ENCODE measurements at regions not wholly inside any gene's neighbourhood (a gene's known extent, or its start where the extent isn't known, plus 50 kb on each side); places are given as distances from the start of the nearest gene placed in this dataset.

GRCh38 chr9:27701587-27701986 is 128.3 kb upstream of the C9orf72 start:
- Histone ChIP-seq H3K27ac (peak overlapping the region; percentile 20), H3K4me1 (no peaks in the 10 kb centered on the region), H3K4me3 (no peak overlapping the region), H3K27me3 (ENCODE audit: low read depth) (no peaks in the 10 kb centered on the region), H3K36me3 (no peaks in the 10 kb centered on the region), H3K9me3 (no peaks in the 10 kb centered on the region)
- TF ChIP-seq CTCF (IDR thresholded peaks at IDR 0.05), result no peak
- ATAC-seq (peak; percentile 69 to 83), DNase-seq (no peak)
- intact Hi-C loops (cut with DNase I), result no loop called here

GRCh38 chr9:27703216-27703980 is 130.1 kb upstream of the C9orf72 start:
- no peaks in the 10 kb centered on the region for H3K4me1 ChIP-seq
- H3K4me3 ChIP-seq, result no peak overlapping the region
- H3K27ac ChIP-seq, result no peak overlapping the region
- ATAC-seq, result no peak
- DNase-seq, result no peak
- TF ChIP-seq CTCF (IDR thresholded peaks at IDR 0.05), result no peak
- no peaks in the 10 kb centered on the region for H3K27me3 ChIP-seq (ENCODE audit: low read depth)
- no peaks in the 10 kb centered on the region for H3K9me3 ChIP-seq
- H3K36me3 ChIP-seq, result no peaks in the 10 kb centered on the region
- intact Hi-C loops (cut with DNase I), result no loop called here

- no peak overlapping the region for H3K4me3 ChIP-seq
- H3K4me1 ChIP-seq, result no peaks in the 10 kb centered on the region
- TF ChIP-seq CTCF (IDR thresholded peaks at IDR 0.05), result no peak
- no peaks in the 10 kb centered on the region for H3K27me3 ChIP-seq (ENCODE audit: low read depth)
- DNase-seq (no peak), ATAC-seq (no peak)
- no peak overlapping the region for H3K27ac ChIP-seq
- intact Hi-C loops (cut with DNase I), result no loop called here
- H3K9me3 ChIP-seq, result no peaks in the 10 kb centered on the region
- no peaks in the 10 kb centered on the region for H3K36me3 ChIP-seq
These were observed 138.0 kb upstream of the C9orf72 start for GRCh38 chr9:27711241-27711640.

DNA sequence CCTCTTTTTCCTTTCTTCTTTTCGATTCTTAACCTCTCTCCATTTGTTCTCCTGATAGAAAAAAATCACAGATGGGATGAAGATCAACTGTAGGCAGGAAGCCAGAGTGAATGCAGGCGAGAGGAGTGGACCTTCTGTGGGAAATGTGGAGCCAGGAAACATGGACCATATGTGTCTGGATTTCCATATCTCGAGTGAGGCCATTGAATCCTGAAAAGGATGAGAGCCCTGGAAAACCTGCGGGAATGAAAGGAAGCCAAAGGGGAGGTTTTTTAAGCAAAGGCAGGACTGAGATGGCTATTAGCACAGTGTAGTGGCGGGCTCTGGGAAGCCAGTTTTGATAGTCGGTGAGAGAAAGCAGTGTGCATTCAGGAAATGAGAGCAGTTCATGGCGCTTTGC is 139.5 kb upstream of the C9orf72 start:
- TF ChIP-seq CTCF (IDR thresholded peaks at IDR 0.05), result no peak
- H3K27me3 ChIP-seq (ENCODE audit: low read depth), result no peaks in the 10 kb centered on the region
- no peaks in the 10 kb centered on the region for H3K4me1 ChIP-seq
- no peaks in the 10 kb centered on the region for H3K36me3 ChIP-seq
- H3K9me3 ChIP-seq, result no peaks in the 10 kb centered on the region
- no peak for DNase-seq
- H3K4me3 ChIP-seq, result no peak overlapping the region
- no peak for ATAC-seq
- no peak overlapping the region for H3K27ac ChIP-seq
- intact Hi-C loops (cut with DNase I), result no loop called here

DNA sequence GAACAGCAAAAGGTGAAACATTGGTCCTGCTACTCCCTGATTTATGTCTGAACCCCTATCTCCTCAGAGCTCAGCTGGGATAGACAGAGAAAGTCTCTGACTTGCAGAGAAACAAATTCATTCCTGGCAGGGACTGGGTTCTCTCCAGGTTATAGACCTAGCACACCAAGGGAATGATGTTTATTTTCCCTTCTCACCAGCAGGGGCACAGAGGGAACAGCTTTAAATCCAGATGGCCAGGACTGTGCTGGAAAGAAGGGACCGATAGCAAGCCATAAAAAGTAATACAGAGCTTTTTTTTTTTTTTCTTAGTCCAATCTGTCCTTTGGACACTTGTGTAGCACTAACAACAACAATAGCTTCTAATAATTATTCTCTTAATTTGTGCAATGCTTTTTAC is 141.1 kb upstream of the C9orf72 start:
- H3K27me3 ChIP-seq (ENCODE audit: low read depth), result no peaks in the 10 kb centered on the region
- H3K27ac ChIP-seq, result no peak overlapping the region
- no peak overlapping the region for H3K4me3 ChIP-seq
- no peaks in the 10 kb centered on the region for H3K4me1 ChIP-seq
- ATAC-seq (no peak), DNase-seq (no peak)
- intact Hi-C loops (cut with DNase I), result no loop called here
- TF ChIP-seq CTCF (IDR thresholded peaks at IDR 0.05), result no peak
- H3K36me3 ChIP-seq, result no peaks in the 10 kb centered on the region
- H3K9me3 ChIP-seq, result no peaks in the 10 kb centered on the region
